B cell (primary cell): ENCODE measurements at regions not wholly inside any gene's neighbourhood (a gene's known extent, or its start where the extent isn't known, plus 50 kb on each side); places are given as distances from the start of the nearest gene placed in this dataset.

Source experiments
- ATAC-seq: fragments of 200-7000 bp; cut with Tn5 transposase; one replicate; pipeline ENCODE4 v1.10.0; 2021; ENCODE audit warnings: low read depth, mild to moderate bottlenecking, moderate number of reproducible peaks, moderate library complexity
- CTCF ChIA-PET: fragments of 350-600 bp; sonication (Branson Sonifier 250); formaldehyde crosslinking; loops from one replicate; lab custom pipeline; 2021; ENCODE audit warnings: antibody characterized with exemption, inconsistent platforms; lab: Charles Lee
- POLR2A ChIA-PET: fragments of 350-600 bp; sonication (Branson Sonifier 250); formaldehyde crosslinking; loops from one replicate; lab custom pipeline; 2021; ENCODE audit warnings: antibody characterized with exemption; lab: Charles Lee
- DNase-seq: peaks from one replicate; pipeline ENCODE4 v3.0.0; 2013
- H2AFZ ChIP-seq: 2 replicates; pipeline ENCODE4 v1.6.1; 2012; ENCODE audit warnings: mild to moderate bottlenecking, low read depth, low read length; ENCODE audit not compliant: insufficient read depth, poor library complexity, severe bottlenecking
- H3K27ac ChIP-seq, 2 donors: 1 replicate in 1 of 2; 2 replicates in 1 of 2; pipeline ENCODE4 v1.5.1; 2012 to 2013; ENCODE audit warnings: low read length in 2 of 2, mild to moderate bottlenecking in 2 of 2, moderate library complexity in 1 of 2
- H3K27me3 ChIP-seq, 4 experiments: fragments of 200-600 bp in 1 of 4; sonication (generic) in 1 of 4; replicated peaks in 1 of 4; 1 replicate in 2 of 4; 2 replicates in 2 of 4; pipeline versions ENCODE4 v1.6.1 to v1.7.0; 2013 to 2016; ENCODE audit warnings: low read length in 3 of 4, mild to moderate bottlenecking in 2 of 4, mixed read lengths in 1 of 4, moderate library complexity in 1 of 4; ENCODE audit not compliant: insufficient read depth in 4 of 4, control insufficient read depth in 3 of 4; ENCODE audit errors: control extremely low read depth in 1 of 4
- H3K36me3 ChIP-seq, 2 experiments: replicated peaks in 1 of 2; 1 replicate in 1 of 2; 2 replicates in 1 of 2; pipeline versions ENCODE4 v1.6.1 to v1.7.1; 2013; ENCODE audit warnings: low read length in 1 of 2; ENCODE audit not compliant: insufficient read depth in 2 of 2, control insufficient read depth in 1 of 2; ENCODE audit errors: control extremely low read depth in 1 of 2, extremely low read depth in 1 of 2
- H3K4me1 ChIP-seq, 2 donors: fragments of 200-600 bp in 1 of 2; sonication (generic) in 1 of 2; 1 replicate in 1 of 2; 2 replicates in 1 of 2; pipeline versions ENCODE4 v1.5.1 to v1.6.1; 2013 to 2017; ENCODE audit warnings: low read length in 2 of 2; ENCODE audit not compliant: control insufficient read depth in 2 of 2, insufficient read depth in 2 of 2
- H3K4me2 ChIP-seq: replicated peaks from 2 replicates; pipeline ENCODE3; 2012; ENCODE audit warnings: mild to moderate bottlenecking, low read depth, low read length; ENCODE audit not compliant: poor library complexity, severe bottlenecking
- H3K4me3 ChIP-seq, 5 experiments: fragments of 200-600 bp in 1 of 5; sonication (generic) in 1 of 5; 1 replicate in 3 of 5; 2 replicates in 2 of 5; pipeline versions ENCODE4 v1.5.1 to v1.7.0; 2011 to 2016; ENCODE audit warnings: low read length in 4 of 5, mild to moderate bottlenecking in 4 of 5, low read depth in 2 of 5, control low read depth in 1 of 5, moderate library complexity in 1 of 5; ENCODE audit not compliant: insufficient read depth in 1 of 5; ENCODE audit errors: control extremely low read depth in 1 of 5, extremely low read depth in 1 of 5
- H3K79me2 ChIP-seq: fragments of 200-600 bp; sonication (generic); one replicate; pipeline ENCODE4 v1.6.0; 2016; ENCODE audit warnings: low read length; ENCODE audit not compliant: control insufficient read depth, insufficient read depth
- H3K9ac ChIP-seq: fragments of 200-600 bp; sonication (generic); 2 replicates; pipeline ENCODE4 v1.6.1; 2017; ENCODE audit warnings: mild to moderate bottlenecking, low read length, moderate library complexity
- H3K9me3 ChIP-seq, 3 donors: one replicate each; pipeline versions ENCODE4 v1.6.1 to v1.7.1; 2013; ENCODE audit warnings: low read length in 2 of 3; ENCODE audit not compliant: control insufficient read depth in 2 of 3, insufficient read depth in 1 of 3; ENCODE audit errors: control extremely low read depth in 1 of 3
- H4K20me1 ChIP-seq: 2 replicates; pipeline ENCODE4 v1.6.0; 2012; ENCODE audit warnings: mild to moderate bottlenecking, low read length; ENCODE audit not compliant: insufficient read depth, control insufficient read depth, poor library complexity, severe bottlenecking
- H3K27ac Mint-ChIP-seq: one replicate; pipeline ENCODE4 v1.8.0; 2021; ENCODE audit warnings: mixed read lengths
- H3K27me3 Mint-ChIP-seq: one replicate; pipeline ENCODE4 v1.8.0; 2021; ENCODE audit warnings: mixed read lengths
- H3K4me1 Mint-ChIP-seq: one replicate; pipeline ENCODE4 v1.8.0; 2021; ENCODE audit warnings: mixed read lengths
- H3K4me3 Mint-ChIP-seq: one replicate; pipeline ENCODE4 v1.8.0; 2021; ENCODE audit warnings: mixed read lengths
- H3K9me3 Mint-ChIP-seq: one replicate; pipeline ENCODE4 v1.8.0; 2022; ENCODE audit warnings: mixed read lengths; ENCODE audit not compliant: insufficient read depth
- CTCF ChIP-seq: fragments of 200-600 bp; IDR thresholded peaks from one replicate; pipeline ENCODE4 v1.8.0; 2022; ENCODE audit warnings: antibody characterized with exemption, mild to moderate bottlenecking
- EZH2 ChIP-seq: IDR thresholded peaks from 2 replicates; pipeline ENCODE4 v1.6.1; 2012; ENCODE audit warnings: borderline replicate concordance, low read depth, mild to moderate bottlenecking, moderate library complexity, low read length; ENCODE audit not compliant: insufficient read depth, poor library complexity, severe bottlenecking
- WGBS: methylation state at CpG from one replicate; pipeline ENCODE4 v1.1.5; 2013; ENCODE audit warnings: missing lambda C conversion rate; ENCODE audit not compliant: insufficient coverage; 5-methylcytosine and 5-hydroxymethylcytosine counted together
- intact Hi-C: fragments of 100-400 bp; cut with micrococcal nuclease; formaldehyde crosslinking; loops from one replicate; pipeline ENCODE4 v1.10.0; 2022

GRCh38 chr6:139994998-139995397 is 620.5 kb upstream of the CITED2 start:
- CTCF ChIA-PET: interaction anchor here (2.7 kb wide), 1 partner anchor 625 kb away, joined by 10 read pairs; no protein-coding TSS in a partner anchor
- no peak for ATAC-seq
- H3K9ac ChIP-seq: no peak overlapping the region
- H4K20me1 ChIP-seq: no peaks in the 10 kb centered on the region
- TF ChIP-seq CTCF (no peak), EZH2 (no peak)
- no peaks in the 10 kb centered on the region for H3K27me3 Mint-ChIP-seq
- H3K36me3 ChIP-seq: no peaks in the 10 kb centered on the region
- H3K4me3 Mint-ChIP-seq: no peak overlapping the region
- no peak overlapping the region for H3K27ac ChIP-seq
- POLR2A ChIA-PET: no interaction called here
- H3K4me1 ChIP-seq: no peaks in the 10 kb centered on the region
- no peak overlapping the region for H2AFZ ChIP-seq
- H3K9me3 ChIP-seq: no peaks in the 10 kb centered on the region
- H3K4me1 Mint-ChIP-seq: no peaks in the 10 kb centered on the region
- no peak overlapping the region for H3K4me3 ChIP-seq
- H3K27ac Mint-ChIP-seq: no peak overlapping the region
- no peak overlapping the region for H3K4me2 ChIP-seq
- DNase-seq: no peak
- H3K27me3 ChIP-seq: no peaks in the 10 kb centered on the region
- intact Hi-C loops: no loop called here
- no peaks in the 10 kb centered on the region for H3K79me2 ChIP-seq
- peaks cover 3% of the 10 kb centered on the region for H3K9me3 Mint-ChIP-seq

DNA sequence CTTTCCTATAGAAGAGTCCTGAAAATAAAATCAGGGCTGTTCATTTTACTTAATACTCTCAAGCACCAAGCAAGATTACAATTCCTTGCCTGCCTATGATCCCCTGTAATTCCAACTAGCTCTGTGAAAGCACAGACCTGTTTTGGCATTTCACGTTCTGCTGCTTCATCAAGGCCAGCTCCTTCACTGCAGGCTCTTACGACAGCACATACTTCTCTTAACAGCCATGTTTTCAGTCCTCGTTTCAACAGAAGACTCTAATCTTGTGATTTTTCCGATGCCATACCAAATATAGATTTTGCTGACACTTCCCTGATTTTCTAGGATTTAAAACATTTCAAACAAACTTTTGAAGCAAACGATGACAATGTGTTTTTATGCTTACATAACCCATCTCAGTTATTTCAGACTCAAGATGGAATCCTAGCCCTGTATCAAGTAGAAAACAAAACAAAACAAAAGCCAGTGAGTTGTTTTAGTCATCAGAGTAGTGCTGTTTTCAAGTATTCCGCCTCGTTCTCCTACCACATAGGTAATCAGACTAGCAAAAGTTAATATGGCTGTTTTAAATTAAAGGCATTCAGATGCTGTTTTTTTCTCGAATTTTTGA is 616.5 kb upstream of the CITED2 start:
- POLR2A ChIA-PET: no interaction called here
- CTCF ChIA-PET: no interaction called here
- H4K20me1 ChIP-seq: no peaks in the 10 kb centered on the region
- H3K27ac Mint-ChIP-seq: no peak overlapping the region
- H2AFZ ChIP-seq: no peak overlapping the region
- intact Hi-C loops: no loop called here
- TF ChIP-seq CTCF (no peak), EZH2 (no peak)
- no peak overlapping the region for H3K27ac ChIP-seq
- H3K9me3 ChIP-seq: no peaks in the 10 kb centered on the region
- ATAC-seq (no peak), DNase-seq (no peak)
- WGBS: 95% methylated on average over 5 of the region's 8 CpGs
- no peaks in the 10 kb centered on the region for H3K27me3 Mint-ChIP-seq
- H3K36me3 ChIP-seq: no peaks in the 10 kb centered on the region
- no peak overlapping the region for H3K4me3 Mint-ChIP-seq
- no peaks in the 10 kb centered on the region for H3K4me1 ChIP-seq
- H3K9ac ChIP-seq: no peak overlapping the region
- H3K9me3 Mint-ChIP-seq: peaks cover 3% of the 10 kb centered on the region
- no peaks in the 10 kb centered on the region for H3K27me3 ChIP-seq
- no peak overlapping the region for H3K4me2 ChIP-seq
- no peak overlapping the region for H3K4me3 ChIP-seq
- H3K4me1 Mint-ChIP-seq: no peaks in the 10 kb centered on the region
- H3K79me2 ChIP-seq: no peaks in the 10 kb centered on the region
